ENCODE measurements at regions not wholly inside any gene's neighbourhood (a gene's known extent, or its start where the extent isn't known, plus 50 kb on each side); places are given as distances from the start of the nearest gene placed in this dataset.

- no peak overlapping the region for H3K56ac ChIP-seq (replicated peaks; ENCODE audit: insufficient read length, low read depth, low read length)
- H2AFZ ChIP-seq (ENCODE audit: low read length) = no peak overlapping the region
- H2BK20ac ChIP-seq (ENCODE audit: low read length) = no peak overlapping the region
- no peaks in the 10 kb centered on the region for H3K27me3 ChIP-seq (replicated peaks in 1 of 4; ENCODE audit: control insufficient read depth in 3 of 4, extremely low read depth in 1 of 4, insufficient read depth in 3 of 4, low read length in 3 of 4)
- H2BK15ac ChIP-seq (ENCODE audit: low read length) = no peak overlapping the region
- POLR2A ChIA-PET (ENCODE audit: partially characterized antibody) = no interaction called here
- no peak overlapping the region for H3K18ac ChIP-seq (ENCODE audit: extremely low read depth, low read length)
- CTCF ChIA-PET (ENCODE audit: partially characterized antibody) = no interaction called here
- H2BK12ac ChIP-seq (ENCODE audit: low read depth, low read length) = no peak overlapping the region
- H4K5ac ChIP-seq (ENCODE audit: insufficient read length, low read depth, low read length) = no peak overlapping the region
- H3K36me3 ChIP-seq (ENCODE audit: control insufficient read depth in 2 of 4, insufficient read depth in 4 of 4, low read length in 3 of 4) = peaks cover 0 to 4% (median 0%) of the 10 kb centered on the region in 4 experiments; a peak in 2 of 8 replicates
- H3K23me2 ChIP-seq (ENCODE audit: low read depth, low read length) = no peaks in the 10 kb centered on the region
- WGBS, 2 experiments (ENCODE audit: extremely low coverage in 1 of 2, insufficient coverage in 1 of 2, insufficient read length in 1 of 2, insufficient replicate concordance in 2 of 2, low coverage in 1 of 2, low lambda C conversion rate in 2 of 2, missing lambda C conversion rate in 1 of 2) = 93% methylated on average over 3 of the region's 3 CpGs; no CpG with 5 or more reads in 1 of the 2 experiments
- no peak overlapping the region for H3K4ac ChIP-seq (replicated peaks; ENCODE audit: insufficient read length, low read depth, low read length)
- no peaks in the 10 kb centered on the region for H3K4me1 ChIP-seq (replicated peaks in 1 of 4; ENCODE audit: control insufficient read depth in 3 of 4, insufficient read depth in 4 of 4, low read length in 3 of 4)
- DNase-seq (ENCODE audit: low read depth in 1 of 2, low spot score in 2 of 2) = no peak
- H3K9ac ChIP-seq (replicated peaks in 1 of 4; ENCODE audit: extremely low read depth in 1 of 4, low read depth in 3 of 4, low read length in 3 of 4) = no peak overlapping the region
- no peak overlapping the region for H3K4me2 ChIP-seq (ENCODE audit: insufficient read depth in 1 of 2, low read depth in 2 of 2, low read length in 2 of 2)
- no peaks in the 10 kb centered on the region for H4K20me1 ChIP-seq (replicated peaks in 1 of 2; ENCODE audit: control insufficient read depth in 1 of 2, insufficient read depth in 2 of 2, low read length in 2 of 2)
- peaks cover 8 to 14% of the 10 kb centered on the region in 2 experiments for H3K9me3 ChIP-seq (ENCODE audit: insufficient read depth in 2 of 2, low read depth in 1 of 2, low read length in 1 of 2)
- H2AK5ac ChIP-seq (ENCODE audit: low read depth, low read length) = no peak overlapping the region
- no peak overlapping the region for H2BK120ac ChIP-seq (replicated peaks; ENCODE audit: low read depth, low read length)
- no peak overlapping the region for H3K14ac ChIP-seq (ENCODE audit: insufficient read length)
- H3K4me3 ChIP-seq (ENCODE audit: extremely low read depth in 1 of 4, insufficient read depth in 2 of 4, low read depth in 3 of 4, low read length in 4 of 4) = no peak overlapping the region
- H3K79me1 ChIP-seq (ENCODE audit: low read depth, low read length) = no peaks in the 10 kb centered on the region
- H3K27ac ChIP-seq (ENCODE audit: low read depth, low read length) = no peak overlapping the region
- no peak overlapping the region for H4K8ac ChIP-seq (ENCODE audit: extremely low read depth, insufficient read depth, low read length)
- H2BK5ac ChIP-seq (ENCODE audit: low read depth, low read length) = no peak overlapping the region
- FAIRE-seq = no peak
- no peak overlapping the region for H3K23ac ChIP-seq (ENCODE audit: insufficient read length)
- H3K79me2 ChIP-seq (ENCODE audit: control insufficient read depth in 1 of 2, insufficient read depth in 2 of 2, low read length in 2 of 2) = no peaks in the 10 kb centered on the region
- H4K91ac ChIP-seq (replicated peaks; ENCODE audit: insufficient read length, low read length) = no peak overlapping the region
- TF ChIP-seq FOSL1 (IDR thresholded peaks at IDR 0.05; ENCODE audit: insufficient read depth, low read depth, low read length) (no peak), CHD1 (IDR thresholded peaks at IDR 0.05; ENCODE audit: low read depth, low read length) (no peak), TEAD4 (IDR thresholded peaks at IDR 0.05; ENCODE audit: low read depth, low read length) (no peak), RNF2 (IDR thresholded peaks at IDR 0.05; ENCODE audit: borderline replicate concordance, low read depth, low read length, missing control alignments, poor library complexity, severe bottlenecking) (no peak), CTCF (IDR thresholded peaks at IDR 0.05; ENCODE audit: control extremely low read depth in 1 of 3, insufficient read depth in 1 of 3, low read depth in 1 of 3, low read length in 3 of 3) (no peak), ASH2L (IDR thresholded peaks at IDR 0.05; ENCODE audit: low read length) (no peak), SUZ12 (IDR thresholded peaks at IDR 0.05; ENCODE audit: low read length) (no peak), HDAC2 (IDR thresholded peaks at IDR 0.05; ENCODE audit: borderline replicate concordance in 1 of 2, low read depth in 2 of 2, low read length in 2 of 2) (no peak), BRCA1 (IDR thresholded peaks at IDR 0.05; ENCODE audit: low read depth, low read length) (no peak), E2F6 (IDR thresholded peaks at IDR 0.05) (no peak)
These were observed 289.1 kb upstream of the EDIL3 start for GRCh38 chr5:84673785-84674184.

Measured in H1 (cell line).